PC-3 (cell line): ENCODE measurements at regions not wholly inside any gene's neighbourhood (a gene's known extent, or its start where the extent isn't known, plus 50 kb on each side); places are given as distances from the start of the nearest gene placed in this dataset.
"Not testable (repeated sequence)": the region's sequence is repeated elsewhere in the genome, so short reads cannot be mapped to it uniquely, and the experiment has no call there.

Experiments
- CTCF ChIP-seq: fragments of 300-600 bp; sonication (generic); conservative IDR thresholded peaks from 2 replicates; pipeline ENCODE4 v1.5.1; 2017; ENCODE audit warnings: antibody characterized with exemption, low read depth, mild to moderate bottlenecking, low read length
- EZH2 ChIP-seq: fragments of 300-600 bp; sonication (generic); IDR thresholded peaks from one replicate; pipeline ENCODE4 v1.6.1; 2017; ENCODE audit warnings: antibody characterized with exemption, mild to moderate bottlenecking, low read length; ENCODE audit not compliant: unreplicated experiment

- not testable (repeated sequence) for TF ChIP-seq CTCF, EZH2
Observed at GRCh38 chr16:29132444-29132843, 147.6 kb downstream of the LAT start.
